GM18870 (cell line): ENCODE measurements at regions not wholly inside any gene's neighbourhood (a gene's known extent, or its start where the extent isn't known, plus 50 kb on each side); places are given as distances from the start of the nearest gene placed in this dataset.

Experiments used
- ATAC-seq: cut with Tn5 transposase; IDR thresholded peaks from one replicate; pipeline ENCODE4 v1.9.1; 2021; ENCODE audit warnings: moderate library complexity; ENCODE audit not compliant: unreplicated experiment

GRCh38 chr6:44657206-44657819 lies 269.8 kb downstream of the CDC5L start:
- no peak for ATAC-seq

- no peak for ATAC-seq
Observed at GRCh38 chr6:44658571-44658970, 271.1 kb downstream of the CDC5L start.

DNA sequence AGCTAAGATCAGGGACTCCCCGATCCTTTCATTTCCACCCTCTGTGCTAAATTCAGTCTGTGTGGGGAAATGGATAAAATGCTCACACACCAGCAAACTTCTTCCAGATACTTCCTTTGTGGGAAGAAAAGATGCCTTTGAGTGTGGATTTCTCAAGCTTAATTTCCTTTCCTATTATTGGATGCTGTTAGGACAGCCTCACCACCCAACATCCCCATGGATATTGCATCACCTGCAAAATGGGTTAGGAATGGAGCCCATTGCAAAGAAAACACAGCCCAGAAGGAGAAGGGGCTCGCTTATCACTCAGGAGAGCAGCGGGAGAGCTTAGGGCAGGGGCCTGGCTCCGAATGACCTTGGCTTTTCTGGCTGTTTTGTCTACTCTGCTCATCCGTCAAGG lies 272.2 kb downstream of the CDC5L start:
- no peak for ATAC-seq

DNA sequence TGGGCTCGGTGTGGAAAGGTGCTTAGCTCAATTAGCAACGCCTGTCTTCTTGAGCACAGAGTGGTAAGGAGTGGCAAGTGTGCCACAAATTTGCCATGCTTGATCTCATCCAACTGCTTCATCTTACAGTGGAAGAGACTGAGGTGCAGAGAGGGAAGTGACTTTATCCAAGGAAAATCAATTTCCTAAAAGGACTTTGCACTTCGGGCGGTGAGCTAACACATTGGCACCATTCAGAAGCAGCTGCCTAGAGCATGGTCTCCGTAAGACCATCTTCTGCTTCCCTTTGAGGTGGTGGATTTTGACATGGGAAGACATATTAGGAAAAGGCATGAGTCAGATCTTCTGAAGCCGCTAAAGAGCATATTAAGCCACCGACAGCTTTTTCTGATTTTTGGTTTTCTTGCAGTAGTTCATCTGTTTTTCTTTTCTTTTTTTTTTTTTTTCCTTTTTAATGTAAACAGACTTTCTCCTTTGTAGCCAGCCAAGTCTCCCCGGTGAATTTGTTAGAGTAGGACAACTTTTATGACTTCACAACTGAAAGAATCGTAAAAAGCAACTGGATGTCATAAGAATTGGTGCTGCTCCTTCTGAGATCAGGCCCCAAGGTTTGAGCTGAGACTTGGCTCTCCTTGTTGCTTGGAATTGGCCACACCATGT lies 273.2 kb downstream of the CDC5L start:
- ATAC-seq: no peak

DNA sequence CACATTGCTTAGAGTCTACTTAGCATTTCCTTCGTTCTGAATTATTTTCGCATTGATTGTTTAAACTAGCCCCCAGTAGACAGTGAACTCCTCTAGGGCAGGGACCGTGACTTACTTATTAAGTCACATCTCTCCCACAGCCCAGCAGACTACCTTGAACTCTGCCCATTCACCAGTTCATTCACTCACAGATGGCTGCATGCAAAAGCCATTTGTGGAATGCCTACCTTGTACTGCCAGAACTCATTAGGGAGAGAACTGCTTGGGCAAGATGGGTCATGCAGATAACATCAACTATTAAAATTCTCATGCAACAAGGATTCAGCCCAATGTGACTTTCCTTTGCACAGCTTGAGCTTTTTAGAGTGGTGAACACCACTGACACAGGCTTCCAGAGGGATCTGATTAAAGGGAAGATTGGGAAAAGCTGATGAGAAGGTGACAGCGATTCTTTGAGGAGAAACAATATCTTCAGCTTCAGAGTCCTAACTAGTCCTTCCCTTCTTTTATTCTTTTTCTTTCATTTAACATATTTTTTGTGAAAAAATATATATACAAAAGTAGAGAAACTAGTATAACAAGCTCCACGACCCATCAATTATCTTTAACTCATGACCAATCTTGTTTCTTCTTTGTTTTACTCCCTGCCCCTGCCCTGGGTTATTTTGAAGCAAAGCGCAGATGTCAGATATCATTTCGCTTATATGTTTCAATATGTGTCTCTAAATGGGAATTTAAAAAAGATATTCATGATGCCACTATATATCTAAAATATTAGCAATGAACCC lies 273.9 kb downstream of the CDC5L start:
- no peak for ATAC-seq

DNA sequence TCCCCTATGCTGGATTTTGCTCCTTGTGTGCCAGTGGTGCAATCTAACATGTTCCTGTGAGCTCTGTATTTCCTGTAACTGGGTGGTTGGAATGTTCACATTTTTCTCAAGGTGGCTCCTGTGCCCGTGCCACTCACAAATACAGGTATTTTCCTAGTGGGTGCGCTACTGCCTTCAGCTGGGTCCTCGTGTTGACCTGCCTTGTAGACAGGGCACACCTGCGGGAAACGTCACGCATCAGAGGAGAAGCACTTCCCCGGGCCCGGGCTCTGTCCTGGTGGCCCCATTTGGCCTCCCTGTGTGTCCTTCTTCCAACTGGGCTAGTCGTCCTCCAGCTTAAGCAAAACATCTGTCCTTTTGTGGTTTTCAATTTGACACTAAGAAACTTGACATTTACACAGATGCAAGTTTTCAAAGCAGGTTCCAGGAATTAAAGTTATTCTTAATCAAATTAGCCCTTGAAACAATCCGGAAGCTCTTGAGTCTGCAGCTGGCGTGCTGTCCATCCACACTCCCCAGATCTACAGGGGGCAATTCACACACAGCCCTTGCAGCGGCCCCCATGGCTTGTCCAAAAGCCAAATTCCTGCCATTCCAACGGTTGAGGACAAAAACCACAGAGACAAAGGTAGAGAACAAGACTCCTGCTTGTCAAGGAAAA lies 275.1 kb downstream of the CDC5L start:
- ATAC-seq: peak; percentile 37

DNA sequence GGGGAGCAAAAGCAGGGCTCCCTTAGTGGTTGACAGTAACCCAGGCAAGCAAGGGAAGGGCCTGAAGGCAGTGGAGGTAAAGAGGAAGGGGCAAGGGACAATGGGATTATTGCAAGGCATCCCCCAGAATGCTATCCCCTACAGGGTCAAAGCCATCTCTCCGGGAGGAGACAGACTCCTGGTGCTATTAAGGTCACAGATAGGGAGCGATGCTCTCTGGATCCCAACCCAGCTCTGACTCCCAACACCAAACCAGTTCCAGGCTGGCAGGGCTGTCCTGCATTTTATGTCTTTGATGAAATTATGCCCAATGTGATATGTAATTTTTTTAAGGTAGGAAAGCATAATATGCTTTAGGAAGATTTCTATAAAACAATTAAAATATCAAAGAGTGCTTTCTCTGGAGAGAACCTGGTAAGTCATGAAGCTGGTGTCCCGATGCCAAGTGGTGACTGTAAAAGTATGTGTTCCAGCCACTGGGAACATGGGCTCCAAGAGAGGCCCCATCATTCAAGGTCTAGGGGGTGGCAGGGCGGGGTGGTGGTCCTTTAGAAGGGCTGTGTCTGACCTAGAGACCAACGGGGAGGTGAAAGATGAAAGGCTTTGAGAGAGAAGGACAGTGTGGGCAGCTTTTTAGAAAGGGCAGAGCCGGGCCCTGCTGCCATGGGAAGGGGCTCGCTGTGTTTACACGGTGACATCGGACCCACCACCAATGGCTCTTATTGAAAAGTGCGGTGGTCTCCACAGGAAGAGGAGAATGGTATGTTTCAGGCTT lies 276.5 kb downstream of the CDC5L start:
- ATAC-seq: no peak

DNA sequence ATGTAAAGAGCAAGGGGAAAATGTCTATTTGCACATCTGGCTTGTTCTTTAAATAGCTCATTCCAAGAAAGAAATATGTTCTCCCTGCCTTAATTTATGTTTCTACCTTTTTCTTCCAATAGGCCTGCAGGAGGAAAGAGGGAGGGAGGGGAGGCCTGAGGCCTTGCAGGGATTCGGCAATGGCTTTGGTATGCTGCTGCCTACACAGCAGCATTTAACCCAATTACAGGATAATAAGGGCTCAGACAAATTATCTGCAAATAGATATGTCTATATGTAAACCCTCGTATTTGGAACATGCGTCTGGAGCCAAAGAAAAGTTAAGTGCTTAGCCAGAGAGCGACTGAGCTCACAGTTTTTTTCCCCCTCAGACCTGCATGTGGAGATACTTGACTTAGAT lies 277.2 kb downstream of the CDC5L start:
- ATAC-seq: no peak

DNA sequence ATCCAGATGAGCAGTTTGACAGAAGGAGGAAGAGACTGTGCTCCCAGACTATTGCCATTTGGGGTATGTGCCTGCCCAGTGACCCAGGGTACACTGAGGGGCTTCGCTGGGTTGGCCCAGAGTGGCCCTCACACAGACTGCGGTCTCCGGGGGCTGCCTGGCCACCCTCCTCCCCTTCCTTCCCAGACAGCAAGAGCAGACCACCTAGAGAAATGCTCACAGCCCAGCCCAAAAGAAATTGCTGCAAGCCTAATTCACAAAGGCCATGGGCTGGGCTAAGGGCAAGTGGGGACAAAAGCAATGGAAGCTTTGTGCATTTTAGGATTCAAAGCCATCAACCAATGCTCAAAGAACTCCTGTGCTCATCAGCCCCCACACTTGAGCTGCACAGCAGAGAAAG lies 277.6 kb downstream of the CDC5L start:
- ATAC-seq: no peak

- ATAC-seq: no peak
Observed at GRCh38 chr6:44665683-44666082, 278.2 kb downstream of the CDC5L start.

- ATAC-seq: no peak
Observed at GRCh38 chr6:44666324-44666723, 278.8 kb downstream of the CDC5L start.

- ATAC-seq: no peak
Observed at GRCh38 chr6:44667226-44667625, 279.7 kb downstream of the CDC5L start.

DNA sequence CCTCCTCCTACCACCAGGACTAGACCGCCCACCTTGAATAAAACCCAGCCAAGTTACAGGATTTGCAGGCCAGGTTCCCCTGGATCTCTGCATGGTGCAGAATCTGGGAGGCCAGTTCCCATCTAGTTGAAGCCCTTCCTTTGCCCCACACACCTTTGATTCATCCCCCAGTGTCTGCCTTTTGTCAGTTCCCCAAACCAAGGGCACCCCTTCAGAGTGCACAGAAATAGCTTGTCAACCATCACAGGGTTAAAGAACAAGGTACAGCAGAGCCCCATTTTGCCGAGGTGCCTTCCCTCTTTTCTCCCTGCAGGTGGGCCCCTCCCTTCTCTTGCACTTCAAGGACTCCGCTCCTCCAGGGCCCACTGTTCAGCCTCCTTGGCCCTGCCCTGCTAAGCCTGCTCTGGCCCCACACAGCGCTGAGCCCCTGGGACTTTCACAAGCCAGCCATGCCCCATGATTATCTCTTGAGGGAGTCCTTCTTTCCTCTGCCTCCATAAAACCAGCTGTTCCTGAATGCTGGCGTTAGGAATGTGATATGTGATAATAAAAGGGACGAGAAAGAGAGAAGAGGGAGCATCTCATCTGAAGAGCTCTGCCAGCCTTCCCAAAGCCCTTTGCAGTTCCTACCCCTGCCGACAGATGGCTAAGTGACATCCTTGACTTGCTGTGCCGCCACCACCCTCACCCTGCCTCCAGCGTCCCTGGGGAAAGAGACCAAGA lies 280.3 kb downstream of the CDC5L start:
- ATAC-seq: no peak

- no peak for ATAC-seq
Observed at GRCh38 chr6:44668391-44668930, 281.0 kb downstream of the CDC5L start.

- ATAC-seq: no peak
Observed at GRCh38 chr6:44668976-44669934, 281.7 kb downstream of the CDC5L start.

DNA sequence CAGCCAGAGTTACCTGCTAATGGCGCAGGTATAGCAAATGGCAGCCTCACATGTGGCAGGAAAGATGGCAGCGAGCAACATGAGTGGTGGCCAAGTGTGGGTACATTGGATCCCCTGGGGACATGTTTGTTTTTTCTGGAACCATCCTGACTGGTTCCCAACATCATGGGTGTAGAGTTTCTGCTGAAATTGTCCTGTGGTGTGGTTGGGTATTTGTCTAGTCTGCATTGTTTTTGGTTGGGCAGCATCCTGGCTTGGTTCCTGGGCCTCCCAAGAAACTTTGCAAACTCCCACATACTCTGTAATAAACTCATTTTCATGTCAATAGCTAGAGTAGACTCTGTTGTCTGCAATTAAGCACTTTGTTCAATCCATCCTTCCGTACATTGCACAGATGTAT lies 282.6 kb downstream of the CDC5L start:
- no peak for ATAC-seq

DNA sequence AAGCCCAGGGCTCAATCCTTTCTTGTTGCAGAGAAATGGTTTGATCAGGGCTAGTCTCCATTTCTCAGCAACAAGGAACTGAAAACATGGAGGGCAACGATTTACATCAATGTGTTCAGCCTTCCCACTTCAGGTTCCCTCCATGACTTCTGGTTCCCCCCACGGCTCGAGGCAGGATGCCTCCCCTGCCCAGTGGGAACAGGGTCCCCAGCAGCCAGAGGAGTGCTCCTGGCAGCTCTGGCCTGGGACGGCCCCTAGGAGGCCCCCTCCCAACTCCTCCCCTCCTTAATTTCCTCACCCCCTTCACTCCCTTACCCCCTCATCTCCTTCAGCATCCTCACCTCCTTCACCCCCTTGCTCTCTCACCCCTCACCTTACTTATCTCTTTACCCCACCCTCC lies 283.8 kb downstream of the CDC5L start:
- ATAC-seq: no peak

DNA sequence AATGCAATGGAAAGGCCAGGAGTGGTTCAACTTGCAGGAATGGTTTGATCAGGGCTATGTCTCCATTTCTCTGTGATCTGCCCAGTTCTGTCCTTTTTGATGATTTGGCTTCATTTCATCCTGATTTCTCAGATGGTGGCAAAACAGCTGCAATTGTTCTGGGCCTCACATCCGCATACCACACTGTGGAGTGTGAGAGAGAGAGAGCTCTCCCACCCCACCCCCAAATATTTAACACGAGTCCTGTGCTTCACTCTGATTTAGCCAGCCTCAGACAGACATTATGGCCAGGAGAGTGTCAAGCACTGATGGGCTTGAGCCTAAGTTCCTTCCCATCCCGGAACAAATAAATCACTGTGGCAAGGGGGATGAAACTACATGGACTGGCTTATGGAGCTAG lies 284.6 kb downstream of the CDC5L start:
- ATAC-seq: no peak

DNA sequence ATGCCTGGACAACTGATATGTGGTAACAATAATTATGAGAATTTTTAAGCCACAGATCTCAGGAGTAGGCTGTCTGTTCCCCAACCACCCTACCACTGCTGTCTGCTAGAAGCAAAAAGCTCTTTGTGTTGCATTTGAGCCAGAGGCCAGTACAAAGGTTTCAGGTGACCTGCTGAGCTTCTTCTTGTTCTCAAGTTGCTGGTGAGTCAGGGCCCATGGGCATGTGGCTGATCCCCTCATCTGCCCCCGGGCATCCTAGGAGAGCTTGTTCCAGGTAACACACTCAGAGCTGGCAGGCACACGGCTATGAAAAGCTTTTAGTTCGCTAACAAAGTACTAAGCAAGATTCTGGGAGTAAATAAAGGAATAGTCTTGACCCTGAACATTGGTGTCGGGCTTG lies 285.3 kb downstream of the CDC5L start:
- ATAC-seq: no peak
